Skeletal muscle tissue (tissue), 3 donors: ENCODE measurements at regions not wholly inside any gene's neighbourhood (a gene's known extent, or its start where the extent isn't known, plus 50 kb on each side); places are given as distances from the start of the nearest gene placed in this dataset.
"Not testable (repeated sequence)": the region's sequence is repeated elsewhere in the genome, so short reads cannot be mapped to it uniquely, and the experiment has no call there.

Experiments
- H3K27ac ChIP-seq: one replicate; pipeline ENCODE4 v1.7.0; 2013; ENCODE audit warnings: mild to moderate bottlenecking, low read depth, low read length, inconsistent platforms
- H3K27me3 ChIP-seq, 3 donors: one replicate each; pipeline ENCODE4 v1.7.0; 2013; ENCODE audit warnings: low read length in 3 of 3; ENCODE audit not compliant: control insufficient read depth in 3 of 3, insufficient read depth in 3 of 3
- H3K36me3 ChIP-seq, 3 donors: one replicate each; pipeline ENCODE4 v1.7.0; 2013; ENCODE audit warnings: low read length in 3 of 3; ENCODE audit not compliant: control insufficient read depth in 3 of 3, insufficient read depth in 3 of 3
- H3K4me1 ChIP-seq, 3 donors: one replicate each; pipeline ENCODE4 v1.7.0; 2013; ENCODE audit warnings: low read length in 3 of 3, mild to moderate bottlenecking in 3 of 3; ENCODE audit not compliant: control insufficient read depth in 3 of 3, insufficient read depth in 3 of 3
- H3K4me3 ChIP-seq, 3 donors: one replicate each; pipeline ENCODE4 v1.7.0; 2013; ENCODE audit warnings: low read length in 3 of 3
- H3K9ac ChIP-seq, 3 donors: one replicate each; pipeline ENCODE4 v1.7.0; 2013; ENCODE audit warnings: low read length in 3 of 3, mild to moderate bottlenecking in 3 of 3, moderate library complexity in 2 of 3, low read depth in 1 of 3
- H3K9me3 ChIP-seq, 3 donors: one replicate each; pipeline ENCODE4 v1.7.0; 2013; ENCODE audit warnings: low read length in 3 of 3; ENCODE audit not compliant: control insufficient read depth in 3 of 3
- donor health status: Osteomylitis.

- Histone ChIP-seq H3K4me3 (no peak overlapping the region), H3K27ac (no peak overlapping the region), H3K27me3 (no peaks in the 10 kb centered on the region), H3K4me1 (peaks cover 0 to 4% (median 0%) of the 10 kb centered on the region in 3 donors), H3K36me3 (no peaks in the 10 kb centered on the region), H3K9me3 (no peaks in the 10 kb centered on the region), H3K9ac (no peak overlapping the region)
Measured at GRCh38 chr3:157586293-157586692, 83.1 kb upstream of the VEPH1 start.

- Histone ChIP-seq H3K4me1 (peaks cover 0 to under 1% (median 0%) of the 10 kb centered on the region in 3 donors), H3K27ac (no peak overlapping the region), H3K9ac (no peak overlapping the region), H3K9me3 (no peaks in the 10 kb centered on the region), H3K27me3 (no peaks in the 10 kb centered on the region), H3K4me3 (no peak overlapping the region), H3K36me3 (no peaks in the 10 kb centered on the region)
Measured at GRCh38 chr3:157585386-157585785, 82.2 kb upstream of the VEPH1 start.

GRCh38 chr3:157582637-157582973, 79.4 kb upstream of the VEPH1 start:
- Histone ChIP-seq H3K27me3 (no peaks in the 10 kb centered on the region), H3K27ac (no peak overlapping the region), H3K9ac (no peak overlapping the region), H3K4me3 (no peak overlapping the region), H3K9me3 (no peaks in the 10 kb centered on the region), H3K4me1 (no peaks in the 10 kb centered on the region), H3K36me3 (no peaks in the 10 kb centered on the region)

GRCh38 chr3:157581956-157582636, 78.9 kb upstream of the VEPH1 start:
- not testable (repeated sequence) for H3K4me1 ChIP-seq, H3K27ac ChIP-seq, H3K36me3 ChIP-seq, H3K4me3 ChIP-seq, H3K9me3 ChIP-seq, H3K27me3 ChIP-seq, H3K9ac ChIP-seq

- H3K36me3 ChIP-seq, result no peaks in the 10 kb centered on the region
- H3K9me3 ChIP-seq, result no peaks in the 10 kb centered on the region
- no peak overlapping the region for H3K9ac ChIP-seq
- H3K4me3 ChIP-seq, result no peak overlapping the region
- no peak overlapping the region for H3K27ac ChIP-seq
- H3K4me1 ChIP-seq, result no peaks in the 10 kb centered on the region
- H3K27me3 ChIP-seq, result no peaks in the 10 kb centered on the region
Measured at GRCh38 chr3:157581371-157581770, 78.2 kb upstream of the VEPH1 start.

- no peaks in the 10 kb centered on the region for H3K27me3 ChIP-seq
- no peaks in the 10 kb centered on the region for H3K4me1 ChIP-seq
- no peaks in the 10 kb centered on the region for H3K36me3 ChIP-seq
- H3K9ac ChIP-seq, result no peak overlapping the region
- no peaks in the 10 kb centered on the region for H3K9me3 ChIP-seq
- no peak overlapping the region for H3K4me3 ChIP-seq
- no peak overlapping the region for H3K27ac ChIP-seq
Measured at GRCh38 chr3:157578181-157578580, 75.0 kb upstream of the VEPH1 start.

- no peak overlapping the region for H3K27ac ChIP-seq
- no peak overlapping the region for H3K4me3 ChIP-seq
- no peaks in the 10 kb centered on the region for H3K36me3 ChIP-seq
- H3K9me3 ChIP-seq, result no peaks in the 10 kb centered on the region
- H3K27me3 ChIP-seq, result no peaks in the 10 kb centered on the region
- no peaks in the 10 kb centered on the region for H3K4me1 ChIP-seq
- H3K9ac ChIP-seq, result no peak overlapping the region
Measured at GRCh38 chr3:157574531-157574930, 71.3 kb upstream of the VEPH1 start.

GRCh38 chr3:157573780-157574378, 70.7 kb upstream of the VEPH1 start:
- Histone ChIP-seq H3K9me3 (no peaks in the 10 kb centered on the region), H3K9ac (no peak overlapping the region), H3K4me1 (no peaks in the 10 kb centered on the region), H3K27me3 (no peaks in the 10 kb centered on the region), H3K4me3 (no peak overlapping the region), H3K27ac (no peak overlapping the region), H3K36me3 (no peaks in the 10 kb centered on the region)

GRCh38 chr3:157573281-157573680, 70.1 kb upstream of the VEPH1 start:
- H3K36me3 ChIP-seq, result no peaks in the 10 kb centered on the region
- no peak overlapping the region for H3K4me3 ChIP-seq
- H3K4me1 ChIP-seq, result no peaks in the 10 kb centered on the region
- no peak overlapping the region for H3K27ac ChIP-seq
- H3K9ac ChIP-seq, result no peak overlapping the region
- H3K9me3 ChIP-seq, result no peaks in the 10 kb centered on the region
- H3K27me3 ChIP-seq, result no peaks in the 10 kb centered on the region

- peaks cover 0 to 2% (median 0%) of the 10 kb centered on the region in 3 donors for H3K9me3 ChIP-seq
- no peaks in the 10 kb centered on the region for H3K4me1 ChIP-seq
- H3K27me3 ChIP-seq, result no peaks in the 10 kb centered on the region
- no peaks in the 10 kb centered on the region for H3K36me3 ChIP-seq
- no peak overlapping the region for H3K9ac ChIP-seq
- no peak overlapping the region for H3K4me3 ChIP-seq
- no peak overlapping the region for H3K27ac ChIP-seq
Measured at GRCh38 chr3:157572559-157573270, 69.5 kb upstream of the VEPH1 start.
